ENCODE measurements at regions not wholly inside any gene's neighbourhood (a gene's known extent, or its start where the extent isn't known, plus 50 kb on each side); places are given as distances from the start of the nearest gene placed in this dataset.

DNA sequence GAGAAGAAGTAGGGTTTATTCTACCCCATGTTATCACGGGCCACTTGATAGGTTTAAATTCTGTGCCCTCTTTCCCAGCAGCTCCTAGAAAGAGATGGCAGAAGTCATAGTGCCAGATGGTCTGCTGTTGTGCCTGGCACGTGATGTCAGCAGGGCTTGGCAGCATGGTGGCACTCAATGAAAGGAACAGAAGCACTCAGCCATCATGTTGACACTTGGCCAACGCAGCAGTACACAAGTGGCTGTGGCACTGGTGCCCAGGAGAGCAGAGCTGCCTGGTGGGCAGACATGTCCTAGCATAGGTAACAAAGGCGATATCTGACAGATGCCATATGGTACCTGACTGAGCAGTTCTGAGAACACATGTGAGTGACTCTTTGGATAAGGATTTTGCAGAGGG, 796.4 kb upstream of the ACO1 start:
- no peaks in the 10 kb centered on the region for H3K79me2 ChIP-seq (ENCODE audit: control insufficient read depth, insufficient read depth, low read length)
- H4K20me1 ChIP-seq (ENCODE audit: control insufficient read depth, extremely low read depth, insufficient read depth, low read length) = no peaks in the 10 kb centered on the region
- dilution Hi-C loops (cut with MboI; ENCODE audit: extremely low pct_ligation_motif_present, low sequenced_read_pairs) = no loop called here
- H3K9ac ChIP-seq (ENCODE audit: control insufficient read depth, extremely low read depth, insufficient read depth, low read length) = peak overlapping the region; percentile 24
- H2AFZ ChIP-seq (ENCODE audit: control insufficient read depth, low read length) = peak overlapping the region; percentile 90
- peaks cover 33% of the 10 kb centered on the region for H3K4me1 ChIP-seq (ENCODE audit: control insufficient read depth, extremely low read depth, insufficient read depth, low read length)
- FAIRE-seq (peak; percentile 34), DNase-seq (ENCODE audit: low read depth, low spot score) (no peak)
- no peaks in the 10 kb centered on the region for H3K27me3 ChIP-seq (ENCODE audit: control insufficient read depth, extremely low read depth, insufficient read depth, low read length)
- no peaks in the 10 kb centered on the region for H3K9me3 ChIP-seq (ENCODE audit: control insufficient read depth, low read depth, low read length)
- H3K9me1 ChIP-seq (ENCODE audit: control insufficient read depth, extremely low read depth, insufficient read depth, low read length) = no peaks in the 10 kb centered on the region
- TF ChIP-seq EZH2 (IDR thresholded peaks at IDR 0.05; ENCODE audit: low read length) (no peak), CTCF (optimal IDR thresholded peaks at IDR 0.05 in 1 of 3, IDR thresholded peaks at IDR 0.05 in 1 of 3, conservative IDR thresholded peaks at IDR 0.05 in 1 of 3; ENCODE audit: extremely low read depth in 1 of 3, insufficient read depth in 2 of 3, low read length in 3 of 3) (no peak)
- peak overlapping the region; percentile 70 for H3K4me2 ChIP-seq (ENCODE audit: control insufficient read depth, extremely low read depth, insufficient read depth, low read depth, low read length)
- peak overlapping the region; percentile 94 for H3K27ac ChIP-seq (ENCODE audit: control insufficient read depth, insufficient read depth, low read length)
- H3K36me3 ChIP-seq (ENCODE audit: control insufficient read depth in 2 of 2, extremely low read depth in 1 of 2, insufficient read depth in 2 of 2, low read length in 2 of 2) = no peaks in the 10 kb centered on the region
- H3K4me3 ChIP-seq (ENCODE audit: control insufficient read depth in 2 of 3, extremely low read depth in 1 of 3, insufficient read depth in 2 of 3, low read depth in 1 of 3, low read length in 3 of 3) = no peak overlapping the region

DNA sequence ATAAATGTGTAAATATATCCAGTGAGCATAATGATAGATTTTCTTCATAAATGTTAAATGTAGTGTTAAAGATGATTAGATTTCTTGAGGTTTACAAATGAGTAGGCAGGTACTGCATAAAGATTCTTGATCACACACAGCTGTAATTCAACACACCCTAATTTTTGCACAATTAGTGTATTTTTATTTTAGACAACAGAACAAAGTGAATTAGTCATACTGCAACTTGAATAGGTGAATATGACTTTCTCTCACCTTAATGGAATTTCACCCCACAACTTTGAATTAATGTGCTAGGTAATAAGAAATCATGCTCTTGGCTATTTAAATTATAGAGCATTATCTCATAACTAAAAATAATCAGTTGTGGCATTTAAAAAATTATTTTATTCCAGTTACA, 795.7 kb upstream of the ACO1 start:
- H3K79me2 ChIP-seq (ENCODE audit: control insufficient read depth, insufficient read depth, low read length) = no peaks in the 10 kb centered on the region
- no peaks in the 10 kb centered on the region for H3K36me3 ChIP-seq (ENCODE audit: control insufficient read depth in 2 of 2, extremely low read depth in 1 of 2, insufficient read depth in 2 of 2, low read length in 2 of 2)
- peaks cover 33% of the 10 kb centered on the region for H3K4me1 ChIP-seq (ENCODE audit: control insufficient read depth, extremely low read depth, insufficient read depth, low read length)
- H2AFZ ChIP-seq (ENCODE audit: control insufficient read depth, low read length) = peak overlapping the region; percentile 49
- dilution Hi-C loops (cut with MboI; ENCODE audit: extremely low pct_ligation_motif_present, low sequenced_read_pairs) = no loop called here
- no peaks in the 10 kb centered on the region for H4K20me1 ChIP-seq (ENCODE audit: control insufficient read depth, extremely low read depth, insufficient read depth, low read length)
- peak overlapping the region; percentile 24 for H3K9ac ChIP-seq (ENCODE audit: control insufficient read depth, extremely low read depth, insufficient read depth, low read length)
- H3K27ac ChIP-seq (ENCODE audit: control insufficient read depth, insufficient read depth, low read length) = peak overlapping the region; percentile 94
- H3K4me3 ChIP-seq (ENCODE audit: control insufficient read depth in 2 of 3, extremely low read depth in 1 of 3, insufficient read depth in 2 of 3, low read depth in 1 of 3, low read length in 3 of 3) = peak overlapping the region in 1 of 3 experiments; percentile 18
- H3K27me3 ChIP-seq (ENCODE audit: control insufficient read depth, extremely low read depth, insufficient read depth, low read length) = no peaks in the 10 kb centered on the region
- FAIRE-seq (peak; percentile 77), DNase-seq (ENCODE audit: low read depth, low spot score) (no peak)
- no peaks in the 10 kb centered on the region for H3K9me3 ChIP-seq (ENCODE audit: control insufficient read depth, low read depth, low read length)
- no peaks in the 10 kb centered on the region for H3K9me1 ChIP-seq (ENCODE audit: control insufficient read depth, extremely low read depth, insufficient read depth, low read length)
- H3K4me2 ChIP-seq (ENCODE audit: control insufficient read depth, extremely low read depth, insufficient read depth, low read depth, low read length) = peak overlapping the region; percentile 70
- TF ChIP-seq CTCF (optimal IDR thresholded peaks at IDR 0.05 in 1 of 3, IDR thresholded peaks at IDR 0.05 in 1 of 3, conservative IDR thresholded peaks at IDR 0.05 in 1 of 3; ENCODE audit: extremely low read depth in 1 of 3, insufficient read depth in 2 of 3, low read length in 3 of 3) (no peak), EZH2 (IDR thresholded peaks at IDR 0.05; ENCODE audit: low read length) (no peak)

Data from keratinocyte (primary cell).